ENCODE measurements at regions not wholly inside any gene's neighbourhood (a gene's known extent, or its start where the extent isn't known, plus 50 kb on each side); places are given as distances from the start of the nearest gene placed in this dataset.

GRCh38 chr13:33723365-33723764 lies 94.6 kb upstream of the RFC3 start:
- no peak for TF ChIP-seq POLR2A (IDR thresholded peaks at IDR 0.05)
- no peak for TF ChIP-seq CTCF (IDR thresholded peaks at IDR 0.05)
- no peak for TF ChIP-seq EP300 (IDR thresholded peaks at IDR 0.05)
- Histone ChIP-seq H3K27me3 (no peaks in the 10 kb centered on the region), H3K9me3 (no peaks in the 10 kb centered on the region), H3K4me3 (no peak overlapping the region), H3K36me3 (no peaks in the 10 kb centered on the region), H3K4me1 (peaks cover 0 to 49% (median 21%) of the 10 kb centered on the region in 4 donors), H3K27ac (peak overlapping the region; percentile 51 to 86 (median 68))
- DNase-seq (ENCODE audit: low spot score in 2 of 2): no peak

DNA sequence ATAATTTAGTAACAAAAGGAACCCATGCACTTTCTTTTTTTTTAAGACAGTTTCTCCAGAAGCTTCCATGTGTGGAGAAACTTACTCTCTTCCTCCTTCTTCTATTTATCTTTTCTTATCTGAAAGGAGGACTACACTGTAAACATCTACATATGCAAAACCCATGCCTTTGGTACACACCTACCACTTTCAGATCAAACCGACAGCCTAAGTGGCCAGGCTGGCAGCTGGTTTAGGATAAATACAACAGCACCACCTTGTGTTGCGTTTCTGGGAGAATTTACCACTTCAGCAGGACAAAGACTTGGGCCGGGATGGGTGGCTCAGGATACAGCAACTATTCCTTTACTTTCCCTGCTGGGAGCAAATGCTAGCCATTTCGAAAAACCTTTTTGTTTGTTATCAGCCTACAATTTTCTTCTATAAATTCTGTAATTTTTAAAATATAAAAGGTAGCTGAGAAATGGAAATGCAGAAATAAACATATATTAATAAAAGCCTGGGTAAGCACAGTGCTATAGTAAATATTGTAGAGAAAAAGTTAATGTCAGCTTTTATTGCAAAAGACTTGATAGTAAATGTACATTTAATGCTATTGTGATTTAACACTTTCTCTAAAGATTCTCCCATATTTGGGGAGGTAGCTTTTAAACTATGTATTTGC lies 94.0 kb upstream of the RFC3 start:
- TF ChIP-seq EP300 (IDR thresholded peaks at IDR 0.05): peak in 1 of 2 donors; percentile 56
- TF ChIP-seq CTCF (IDR thresholded peaks at IDR 0.05): peak; percentile 67 to 85 (median 74)
- TF ChIP-seq POLR2A (IDR thresholded peaks at IDR 0.05): no peak
- Histone ChIP-seq H3K4me1 (peaks cover 0 to 55% (median 24%) of the 10 kb centered on the region in 4 donors), H3K9me3 (no peaks in the 10 kb centered on the region), H3K27me3 (no peaks in the 10 kb centered on the region), H3K36me3 (no peaks in the 10 kb centered on the region), H3K27ac (peak overlapping the region; percentile 51 to 86 (median 68)), H3K4me3 (no peak overlapping the region)
- DNase-seq (ENCODE audit: low spot score in 2 of 2): peak; percentile 65 to 95
- 2 to 5% methylated on average over 4 of the region's 4 CpGs for WGBS, 2 donors

DNA sequence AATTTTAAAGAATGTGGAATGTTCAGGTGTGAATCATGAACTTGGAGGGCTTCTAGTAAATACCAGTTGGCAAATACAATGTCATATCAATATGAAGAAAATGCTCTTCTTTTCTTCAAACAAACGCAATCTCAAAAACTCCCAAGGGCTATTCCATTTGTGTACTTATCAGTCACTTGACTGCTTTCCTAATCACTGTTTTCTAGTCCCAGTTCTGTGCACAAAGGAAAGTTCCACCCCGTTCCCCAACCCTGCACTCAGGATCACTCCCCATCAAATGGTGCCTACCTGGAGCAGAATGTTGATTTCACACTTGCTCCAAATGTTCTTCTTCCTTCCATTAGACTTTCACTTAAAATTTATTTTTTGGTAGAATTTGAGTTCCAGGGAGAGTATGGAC lies 92.6 kb upstream of the RFC3 start:
- Histone ChIP-seq H3K27ac (peak overlapping the region in 2 of 4 donors; percentile 78 to 86), H3K4me3 (no peak overlapping the region), H3K4me1 (peaks cover 0 to 57% (median 24%) of the 10 kb centered on the region in 4 donors), H3K36me3 (no peaks in the 10 kb centered on the region), H3K9me3 (no peaks in the 10 kb centered on the region), H3K27me3 (no peaks in the 10 kb centered on the region)
- no peak for DNase-seq (ENCODE audit: low spot score in 2 of 2)
- TF ChIP-seq CTCF (IDR thresholded peaks at IDR 0.05): no peak
- no peak for TF ChIP-seq EP300 (IDR thresholded peaks at IDR 0.05)
- no peak for TF ChIP-seq POLR2A (IDR thresholded peaks at IDR 0.05)
- WGBS, 2 donors: 88 to 90% methylated on average over 2 of the region's 2 CpGs

DNA sequence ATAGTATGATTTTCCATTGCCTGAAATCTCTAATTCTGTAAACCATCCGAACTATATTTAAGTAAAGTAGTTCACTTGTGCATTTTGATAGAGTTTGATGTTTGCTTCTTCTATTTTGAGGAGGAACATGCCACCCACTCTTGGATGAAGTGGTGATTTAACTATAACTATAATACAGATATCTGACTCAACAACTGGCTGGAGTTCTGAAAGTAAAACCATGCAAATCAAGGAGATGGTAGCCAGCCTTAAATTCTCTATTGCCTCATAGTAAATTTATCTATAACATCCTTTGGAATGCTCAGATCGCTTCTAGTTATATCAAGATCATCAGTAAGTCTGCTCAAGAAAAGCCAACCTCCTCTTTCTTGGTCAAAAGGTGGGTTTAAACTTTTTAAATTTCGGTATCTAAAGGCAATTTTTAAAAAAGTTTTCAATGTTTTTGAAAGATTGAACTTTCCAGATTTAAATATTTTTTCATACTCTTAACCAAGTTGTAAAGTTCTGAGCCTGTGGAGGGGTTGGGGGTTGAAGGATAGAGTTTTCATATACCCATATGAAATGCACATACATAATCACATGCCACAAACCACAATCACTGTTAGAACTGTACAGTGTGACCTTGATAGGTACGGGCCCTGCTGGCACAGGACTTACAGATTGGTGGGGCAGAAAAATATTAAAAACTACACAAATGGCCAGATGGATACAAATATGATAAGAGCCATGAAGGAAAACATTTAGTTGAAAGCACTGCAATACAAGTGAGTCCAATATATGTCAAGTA lies 90.5 kb upstream of the RFC3 start:
- Histone ChIP-seq H3K4me3 (no peak overlapping the region), H3K4me1 (peaks cover 0 to 45% (median 24%) of the 10 kb centered on the region in 4 donors), H3K9me3 (no peaks in the 10 kb centered on the region), H3K27ac (peak overlapping the region; percentile 54 to 90 (median 77)), H3K27me3 (no peaks in the 10 kb centered on the region), H3K36me3 (no peaks in the 10 kb centered on the region)
- DNase-seq (ENCODE audit: low spot score in 2 of 2): no peak
- WGBS, 2 donors: 74 to 77% methylated on average over 4 of the region's 4 CpGs
- TF ChIP-seq POLR2A (IDR thresholded peaks at IDR 0.05): no peak
- TF ChIP-seq EP300 (IDR thresholded peaks at IDR 0.05): no peak
- no peak for TF ChIP-seq CTCF (IDR thresholded peaks at IDR 0.05)
